ENCODE measurements at regions not wholly inside any gene's neighbourhood (a gene's known extent, or its start where the extent isn't known, plus 50 kb on each side); places are given as distances from the start of the nearest gene placed in this dataset.

DNA sequence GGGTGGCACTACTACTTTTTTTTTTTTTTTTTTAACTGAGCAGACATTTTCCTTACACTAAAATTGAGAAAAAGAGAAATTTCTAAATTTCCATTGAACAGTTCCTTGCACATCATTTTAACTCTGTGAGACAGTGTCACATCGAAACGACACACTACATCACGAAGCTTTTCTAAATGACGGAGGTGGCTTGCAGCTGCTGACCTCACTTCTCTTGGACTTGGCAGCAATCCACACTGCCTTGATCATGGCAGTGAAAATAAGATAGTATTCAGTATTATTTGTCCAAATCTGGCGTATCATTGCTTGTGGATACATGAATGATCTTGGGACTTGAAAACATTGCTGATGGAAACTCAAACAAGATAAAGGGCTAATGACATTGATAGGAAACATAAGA is 80.3 kb upstream of the CYYR1 start:
- no peak overlapping the region for H3K27ac ChIP-seq (ENCODE audit: low read depth, low read length)
- H3K9me3 ChIP-seq (ENCODE audit: control insufficient read depth, insufficient read depth, low read length), result no peaks in the 10 kb centered on the region
- no peaks in the 10 kb centered on the region for H3K4me1 ChIP-seq (ENCODE audit: control insufficient read depth, insufficient read depth, low read length)
- H3K4me3 ChIP-seq (ENCODE audit: low read depth, low read length), result no peak overlapping the region
- no peaks in the 10 kb centered on the region for H3K27me3 ChIP-seq (ENCODE audit: control insufficient read depth, insufficient read depth, low read length)
- H3K9ac ChIP-seq (ENCODE audit: low read depth, low read length), result no peak overlapping the region
- no peaks in the 10 kb centered on the region for H3K36me3 ChIP-seq (ENCODE audit: control insufficient read depth, insufficient read depth, low read length)

DNA sequence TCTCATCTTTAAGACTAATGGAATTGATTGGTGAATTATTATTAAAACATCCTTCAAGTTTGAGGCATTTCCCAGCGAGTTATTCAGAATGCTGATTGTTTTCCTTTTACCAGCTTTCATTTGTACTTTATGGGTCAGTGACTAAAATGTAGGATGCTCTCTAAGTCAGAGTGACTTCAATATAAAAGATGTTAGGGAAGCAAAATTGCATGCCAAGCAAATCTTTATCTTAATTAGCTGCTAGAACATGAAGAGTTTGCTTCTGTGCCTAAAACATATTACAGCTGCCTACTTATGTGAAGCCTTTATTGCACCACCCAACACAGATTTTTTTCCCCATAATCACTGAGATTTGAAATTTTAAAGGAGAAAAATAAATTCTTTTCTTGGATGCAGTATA is 79.8 kb upstream of the CYYR1 start:
- Histone ChIP-seq H3K36me3 (ENCODE audit: control insufficient read depth, insufficient read depth, low read length) (no peaks in the 10 kb centered on the region), H3K9me3 (ENCODE audit: control insufficient read depth, insufficient read depth, low read length) (no peaks in the 10 kb centered on the region), H3K27me3 (ENCODE audit: control insufficient read depth, insufficient read depth, low read length) (no peaks in the 10 kb centered on the region), H3K9ac (ENCODE audit: low read depth, low read length) (no peak overlapping the region), H3K27ac (ENCODE audit: low read depth, low read length) (no peak overlapping the region), H3K4me3 (ENCODE audit: low read depth, low read length) (no peak overlapping the region), H3K4me1 (ENCODE audit: control insufficient read depth, insufficient read depth, low read length) (no peaks in the 10 kb centered on the region)

DNA sequence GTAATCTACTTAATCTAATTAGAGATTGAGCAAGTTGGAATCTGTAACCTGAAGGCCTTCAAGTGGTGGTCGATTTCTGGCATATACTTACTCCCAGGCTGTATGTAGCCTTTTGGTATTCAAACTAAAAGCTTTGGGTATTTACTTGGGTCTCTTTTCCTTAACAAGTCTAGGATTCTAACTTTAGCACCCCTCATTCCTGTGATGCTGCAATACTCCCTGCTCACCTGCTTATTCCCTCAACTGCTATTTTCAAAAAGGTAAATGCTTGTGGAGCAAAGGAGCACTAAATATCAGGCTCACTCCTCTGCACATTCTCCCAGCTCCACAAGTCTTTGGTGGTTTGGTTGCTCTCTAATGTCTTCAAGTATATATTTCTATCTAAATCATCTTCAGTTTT is 68.0 kb upstream of the CYYR1 start:
- H3K4me3 ChIP-seq (ENCODE audit: low read depth, low read length), result no peak overlapping the region
- H3K27me3 ChIP-seq (ENCODE audit: control insufficient read depth, insufficient read depth, low read length), result peaks cover 5% of the 10 kb centered on the region; the same call in 1 of the 2 replicates
- no peaks in the 10 kb centered on the region for H3K9me3 ChIP-seq (ENCODE audit: control insufficient read depth, insufficient read depth, low read length)
- no peak overlapping the region for H3K27ac ChIP-seq (ENCODE audit: low read depth, low read length)
- H3K9ac ChIP-seq (ENCODE audit: low read depth, low read length), result no peak overlapping the region
- H3K36me3 ChIP-seq (ENCODE audit: control insufficient read depth, insufficient read depth, low read length), result no peaks in the 10 kb centered on the region
- no peaks in the 10 kb centered on the region for H3K4me1 ChIP-seq (ENCODE audit: control insufficient read depth, insufficient read depth, low read length)

GRCh38 chr21:26637201-26637745 is 64.2 kb upstream of the CYYR1 start:
- H3K9me3 ChIP-seq (ENCODE audit: control insufficient read depth, insufficient read depth, low read length), result no peaks in the 10 kb centered on the region
- H3K9ac ChIP-seq (ENCODE audit: low read depth, low read length), result no peak overlapping the region
- no peaks in the 10 kb centered on the region for H3K4me1 ChIP-seq (ENCODE audit: control insufficient read depth, insufficient read depth, low read length)
- peaks cover 5% of the 10 kb centered on the region; the same call in 1 of the 2 replicates for H3K27me3 ChIP-seq (ENCODE audit: control insufficient read depth, insufficient read depth, low read length)
- no peak overlapping the region for H3K27ac ChIP-seq (ENCODE audit: low read depth, low read length)
- no peaks in the 10 kb centered on the region for H3K36me3 ChIP-seq (ENCODE audit: control insufficient read depth, insufficient read depth, low read length)
- H3K4me3 ChIP-seq (ENCODE audit: low read depth, low read length), result no peak overlapping the region

DNA sequence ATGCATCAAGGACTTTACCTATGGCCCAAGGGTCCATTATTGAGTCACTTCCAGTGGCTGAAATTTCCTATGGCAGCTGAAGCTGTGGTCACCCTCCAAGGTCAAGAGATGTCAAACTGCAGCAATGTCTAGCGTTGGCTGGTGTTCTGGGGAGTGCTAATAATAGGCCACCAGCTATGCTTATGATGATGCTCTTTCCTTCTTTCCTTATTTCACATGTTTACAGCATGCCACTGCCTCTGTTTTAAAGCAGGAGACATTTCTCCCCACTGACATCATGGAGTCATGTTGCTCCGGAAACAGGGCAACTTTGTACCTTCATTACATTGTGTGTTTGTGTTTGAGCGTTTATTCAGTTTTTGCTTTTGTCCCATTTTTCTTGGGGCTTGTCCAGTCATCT is 62.6 kb upstream of the CYYR1 start:
- no peaks in the 10 kb centered on the region for H3K36me3 ChIP-seq (ENCODE audit: control insufficient read depth, insufficient read depth, low read length)
- H3K27ac ChIP-seq (ENCODE audit: low read depth, low read length), result no peak overlapping the region
- no peaks in the 10 kb centered on the region for H3K9me3 ChIP-seq (ENCODE audit: control insufficient read depth, insufficient read depth, low read length)
- no peaks in the 10 kb centered on the region for H3K4me1 ChIP-seq (ENCODE audit: control insufficient read depth, insufficient read depth, low read length)
- no peak overlapping the region for H3K4me3 ChIP-seq (ENCODE audit: low read depth, low read length)
- no peak overlapping the region for H3K9ac ChIP-seq (ENCODE audit: low read depth, low read length)
- no peaks in the 10 kb centered on the region for H3K27me3 ChIP-seq (ENCODE audit: control insufficient read depth, insufficient read depth, low read length)

DNA sequence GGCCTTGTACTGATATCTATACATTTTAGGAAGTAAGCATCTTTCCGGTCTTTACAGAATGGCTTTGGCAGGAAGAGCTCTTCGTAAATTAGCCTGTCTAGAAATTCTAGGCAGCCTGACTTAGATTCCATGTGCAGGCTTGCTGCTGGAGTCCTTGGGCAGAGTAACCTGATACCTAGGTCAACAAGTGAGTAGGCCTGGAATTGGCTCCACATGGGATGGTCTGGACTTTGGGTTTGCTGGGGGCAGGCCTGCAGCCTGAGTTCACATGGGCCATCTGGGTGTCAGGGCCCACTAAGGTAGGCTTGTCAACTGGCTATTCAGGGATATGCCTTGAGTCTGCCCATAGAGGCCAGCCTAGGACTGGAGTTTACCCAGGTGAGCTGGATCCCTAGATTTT is 59.6 kb upstream of the CYYR1 start:
- Histone ChIP-seq H3K27ac (ENCODE audit: low read depth, low read length) (no peak overlapping the region), H3K4me3 (ENCODE audit: low read depth, low read length) (no peak overlapping the region), H3K36me3 (ENCODE audit: control insufficient read depth, insufficient read depth, low read length) (no peaks in the 10 kb centered on the region), H3K4me1 (ENCODE audit: control insufficient read depth, insufficient read depth, low read length) (no peaks in the 10 kb centered on the region), H3K9me3 (ENCODE audit: control insufficient read depth, insufficient read depth, low read length) (no peaks in the 10 kb centered on the region), H3K9ac (ENCODE audit: low read depth, low read length) (no peak overlapping the region), H3K27me3 (ENCODE audit: control insufficient read depth, insufficient read depth, low read length) (no peaks in the 10 kb centered on the region)

GRCh38 chr21:26626187-26626586 is 53.1 kb upstream of the CYYR1 start:
- no peaks in the 10 kb centered on the region for H3K27me3 ChIP-seq (ENCODE audit: control insufficient read depth, insufficient read depth, low read length)
- no peaks in the 10 kb centered on the region for H3K36me3 ChIP-seq (ENCODE audit: control insufficient read depth, insufficient read depth, low read length)
- H3K9me3 ChIP-seq (ENCODE audit: control insufficient read depth, insufficient read depth, low read length), result no peaks in the 10 kb centered on the region
- H3K27ac ChIP-seq (ENCODE audit: low read depth, low read length), result no peak overlapping the region
- no peak overlapping the region for H3K4me3 ChIP-seq (ENCODE audit: low read depth, low read length)
- H3K4me1 ChIP-seq (ENCODE audit: control insufficient read depth, insufficient read depth, low read length), result no peaks in the 10 kb centered on the region
- H3K9ac ChIP-seq (ENCODE audit: low read depth, low read length), result no peak overlapping the region

GRCh38 chr21:26624983-26625519 is 52.0 kb upstream of the CYYR1 start:
- H3K9ac ChIP-seq (ENCODE audit: low read depth, low read length), result no peak overlapping the region
- no peaks in the 10 kb centered on the region for H3K9me3 ChIP-seq (ENCODE audit: control insufficient read depth, insufficient read depth, low read length)
- H3K36me3 ChIP-seq (ENCODE audit: control insufficient read depth, insufficient read depth, low read length), result no peaks in the 10 kb centered on the region
- H3K27ac ChIP-seq (ENCODE audit: low read depth, low read length), result no peak overlapping the region
- H3K4me1 ChIP-seq (ENCODE audit: control insufficient read depth, insufficient read depth, low read length), result no peaks in the 10 kb centered on the region
- no peaks in the 10 kb centered on the region for H3K27me3 ChIP-seq (ENCODE audit: control insufficient read depth, insufficient read depth, low read length)
- H3K4me3 ChIP-seq (ENCODE audit: low read depth, low read length), result no peak overlapping the region
